Endodermal cell (in vitro differentiated cells): ENCODE measurements at regions not wholly inside any gene's neighbourhood (a gene's known extent, or its start where the extent isn't known, plus 50 kb on each side); places are given as distances from the start of the nearest gene placed in this dataset.
A peak's percentile ranks its signal among the peaks of the same experiment; 100 is the strongest.

ENCODE experiments used
- DNase-seq: peaks from one replicate; pipeline ENCODE4 v3.0.0-alpha.2; 2017
- H3K27ac ChIP-seq: 2 replicates; pipeline ENCODE4 v1.5.1; 2013; ENCODE audit warnings: mild to moderate bottlenecking, low read depth, low read length, moderate library complexity
- H3K27me3 ChIP-seq: 2 replicates; pipeline ENCODE4 v1.6.1; 2013; ENCODE audit warnings: mild to moderate bottlenecking, low read length, moderate library complexity; ENCODE audit not compliant: insufficient read depth, control insufficient read depth, poor library complexity, severe bottlenecking
- H3K36me3 ChIP-seq: 2 replicates; pipeline ENCODE4 v1.7.0; 2013; ENCODE audit warnings: mild to moderate bottlenecking, low read length, moderate library complexity; ENCODE audit not compliant: control insufficient read depth, insufficient read depth
- H3K4me1 ChIP-seq: one replicate; pipeline ENCODE4 v1.7.0; 2013; ENCODE audit warnings: low read length; ENCODE audit not compliant: control insufficient read depth, insufficient read depth
- H3K4me3 ChIP-seq: 2 replicates; pipeline ENCODE4 v1.5.1; 2013; ENCODE audit warnings: mild to moderate bottlenecking, low read length, moderate library complexity
- H3K9ac ChIP-seq: 2 replicates; pipeline ENCODE4 v1.6.1; 2013; ENCODE audit warnings: mild to moderate bottlenecking, low read length, moderate library complexity; ENCODE audit not compliant: poor library complexity, severe bottlenecking; ENCODE audit errors: extremely low read depth
- H3K9me3 ChIP-seq: 2 replicates; pipeline ENCODE4 v1.6.1; 2013; ENCODE audit warnings: mild to moderate bottlenecking, low read length, moderate library complexity; ENCODE audit not compliant: control insufficient read depth
- H3K27ac Mint-ChIP-seq: 2 replicates; pipeline ENCODE4 v1.8.0; 2020; ENCODE audit warnings: mixed read lengths
- H3K27me3 Mint-ChIP-seq: 2 replicates; pipeline ENCODE4 v1.8.0; 2021; ENCODE audit warnings: mild to moderate bottlenecking, mixed read lengths; ENCODE audit not compliant: insufficient read depth
- H3K36me3 Mint-ChIP-seq: 2 replicates; pipeline ENCODE4 v1.8.0; 2020; ENCODE audit warnings: low read depth, mixed read lengths
- H3K4me1 Mint-ChIP-seq: 2 replicates; pipeline ENCODE4 v1.8.0; 2020; ENCODE audit warnings: mixed read lengths
- H3K4me3 Mint-ChIP-seq: 2 replicates; pipeline ENCODE4 v1.8.0; 2020; ENCODE audit warnings: mild to moderate bottlenecking, moderate library complexity, mixed read lengths
- H3K9me3 Mint-ChIP-seq: 2 replicates; pipeline ENCODE4 v1.8.0; 2020; ENCODE audit warnings: mild to moderate bottlenecking, mixed read lengths
- CTCF ChIP-seq: fragments of 200-600 bp; sonication (generic); conservative IDR thresholded peaks from 2 replicates; pipeline ENCODE4 v1.5.0; 2021; ENCODE audit warnings: antibody characterized with exemption, mild to moderate bottlenecking
- WGBS, 2 experiments: methylation state at CpG; one replicate each; pipeline versions ENCODE4 v1.1.5 to v1.1.7; 2013; ENCODE audit warnings: missing lambda C conversion rate in 2 of 2, mixed read lengths in 1 of 2; ENCODE audit not compliant: insufficient coverage in 1 of 2, insufficient read length in 1 of 2; 5-methylcytosine and 5-hydroxymethylcytosine counted together

- no peak overlapping the region for H3K27ac ChIP-seq
- no peaks in the 10 kb centered on the region for H3K9me3 ChIP-seq
- Mint-ChIP-seq H3K36me3 (no peaks in the 10 kb centered on the region), H3K4me3 (peak overlapping the region; percentile 37), H3K27ac (peak overlapping the region; percentile 41), H3K4me1 (peaks cover 28% of the 10 kb centered on the region), H3K27me3 (peaks cover 13% of the 10 kb centered on the region), H3K9me3 (peaks cover 4% of the 10 kb centered on the region)
- H3K27me3 ChIP-seq, result peaks cover 7% of the 10 kb centered on the region
- 74 to 80% methylated on average over 9 of the region's 9 CpGs for whole genome bisulfite sequencing, 2 experiments
- no peak overlapping the region for H3K9ac ChIP-seq
- no peak for DNase-seq
- H3K36me3 ChIP-seq, result no peaks in the 10 kb centered on the region
- TF ChIP-seq CTCF, result no peak
- no peak overlapping the region for H3K4me3 ChIP-seq
- H3K4me1 ChIP-seq, result no peaks in the 10 kb centered on the region
Measured at GRCh38 chr4:123546573-123547060, 150.0 kb downstream of the SPRY1 start.

- Mint-ChIP-seq H3K36me3 (no peaks in the 10 kb centered on the region), H3K27ac (peak overlapping the region; percentile 91), H3K4me1 (peaks cover 28% of the 10 kb centered on the region), H3K4me3 (peak overlapping the region; percentile 37), H3K27me3 (peaks cover 13% of the 10 kb centered on the region), H3K9me3 (peaks cover 4% of the 10 kb centered on the region)
- no peaks in the 10 kb centered on the region for H3K4me1 ChIP-seq
- H3K9me3 ChIP-seq, result no peaks in the 10 kb centered on the region
- no peaks in the 10 kb centered on the region for H3K36me3 ChIP-seq
- TF ChIP-seq CTCF, result no peak
- peaks cover 7% of the 10 kb centered on the region for H3K27me3 ChIP-seq
- H3K9ac ChIP-seq, result no peak overlapping the region
- 61 to 62% methylated on average over 19 to 26 of the region's 26 CpGs for WGBS, 2 experiments
- H3K27ac ChIP-seq, result no peak overlapping the region
- no peak overlapping the region for H3K4me3 ChIP-seq
- peak; percentile 93 for DNase-seq
Measured at GRCh38 chr4:123547216-123548165, 150.9 kb downstream of the SPRY1 start.

DNA sequence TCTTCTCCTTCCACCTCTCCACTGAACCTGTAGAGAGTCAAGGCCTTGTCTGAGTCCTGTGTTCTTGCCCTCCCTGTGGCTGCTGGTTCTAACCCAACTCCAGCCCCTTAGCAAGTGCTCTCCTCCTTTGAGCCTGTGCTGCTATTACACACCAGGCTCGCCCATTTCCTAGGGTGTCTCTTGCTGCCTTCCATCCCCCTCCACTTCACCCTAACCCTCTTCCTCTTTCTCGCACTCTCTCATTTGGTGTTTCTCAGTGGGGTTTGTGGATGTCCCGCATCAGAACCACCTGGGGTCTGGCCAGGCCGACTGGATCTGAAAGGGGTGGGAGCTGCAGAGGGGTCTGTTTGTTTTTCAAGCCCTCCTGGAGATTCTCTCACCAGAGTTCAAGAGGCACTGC is 156.7 kb downstream of the SPRY1 start:
- TF ChIP-seq CTCF, result no peak
- Mint-ChIP-seq H3K4me3 (no peak overlapping the region), H3K9me3 (peaks cover 4% of the 10 kb centered on the region), H3K27ac (peak overlapping the region; percentile 27), H3K36me3 (no peaks in the 10 kb centered on the region), H3K27me3 (peaks cover 6% of the 10 kb centered on the region), H3K4me1 (peaks cover 34% of the 10 kb centered on the region)
- H3K9me3 ChIP-seq, result no peaks in the 10 kb centered on the region
- H3K27ac ChIP-seq, result no peak overlapping the region
- no peaks in the 10 kb centered on the region for H3K27me3 ChIP-seq
- no peak overlapping the region for H3K4me3 ChIP-seq
- DNase-seq, result no peak
- no peaks in the 10 kb centered on the region for H3K36me3 ChIP-seq
- peaks cover 3% of the 10 kb centered on the region for H3K4me1 ChIP-seq
- 83 to 100% methylated on average over 1 to 4 of the region's 4 CpGs for WGBS, 2 experiments
- no peak overlapping the region for H3K9ac ChIP-seq
